Anterior cingulate cortex (tissue), 58 donors: ENCODE measurements at regions not wholly inside any gene's neighbourhood (a gene's known extent, or its start where the extent isn't known, plus 50 kb on each side); places are given as distances from the start of the nearest gene placed in this dataset.
"Not testable (repeated sequence)": the region's sequence is repeated elsewhere in the genome, so short reads cannot be mapped to it uniquely, and the experiment has no call there.

Experiments used
- DNase-seq, 58 donors: peaks; one replicate each; lab custom pipeline; 2025; lab: John Stamatoyannopoulos, UW

DNA sequence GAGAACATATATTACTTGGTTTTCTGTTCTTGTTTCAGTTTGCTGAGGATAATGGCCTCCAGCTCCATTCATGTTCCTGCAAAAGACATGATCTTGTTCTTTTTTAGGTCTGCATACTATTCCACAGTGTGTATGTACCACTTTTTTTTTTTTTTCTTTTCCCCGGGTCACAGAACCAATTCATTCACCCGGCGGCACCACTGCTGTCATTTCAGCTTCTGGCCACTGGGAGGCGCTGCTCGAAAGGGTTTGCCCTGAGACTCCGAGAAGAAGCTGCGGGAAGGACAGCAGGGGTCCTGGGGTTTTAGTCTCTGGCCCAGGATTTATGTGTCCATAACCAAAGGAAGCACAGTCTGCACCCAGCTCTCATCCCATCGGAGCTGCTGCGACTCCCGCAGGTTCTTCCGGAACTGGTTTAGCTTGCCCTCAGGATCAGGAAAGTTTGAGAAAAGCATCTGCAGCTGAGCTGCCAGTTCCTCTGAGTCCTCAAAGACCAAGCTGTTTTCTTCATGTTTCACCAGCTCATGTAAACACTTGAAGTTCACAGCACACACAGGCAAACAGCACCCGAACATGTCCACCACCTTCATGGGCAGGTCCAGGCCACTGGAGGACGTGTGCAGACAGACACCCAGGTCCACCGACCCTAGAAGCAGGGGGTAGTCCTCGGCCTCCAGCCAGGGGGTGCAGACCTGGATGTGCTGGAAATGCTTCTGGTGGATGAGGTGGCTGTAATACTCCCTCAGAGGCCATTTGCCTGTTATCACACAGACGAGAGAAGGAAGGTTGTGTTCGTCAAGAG is 76.3 kb upstream of the KCNAB1 start:
- peak in 8 of 58 donors; percentile 6 to 42 (median 16) for DNase-seq

DNA sequence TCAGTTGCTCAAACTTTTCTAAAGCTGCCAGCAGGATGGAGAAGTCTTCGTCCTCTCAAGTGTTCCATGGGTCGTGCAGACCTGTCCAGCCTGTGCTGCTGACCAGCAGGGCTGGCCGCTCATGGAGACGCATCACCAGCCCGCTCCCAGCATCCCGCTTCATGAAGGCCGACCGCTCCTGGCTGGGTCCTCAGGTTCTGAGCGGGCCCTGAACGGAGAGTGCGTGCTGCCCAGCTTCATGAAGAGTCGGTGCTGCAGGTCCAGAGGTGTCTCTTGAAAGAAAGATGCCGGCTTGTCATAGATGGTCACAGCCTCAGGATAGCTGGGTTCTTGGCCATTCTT is 75.8 kb upstream of the KCNAB1 start:
- DNase-seq, result no peak

DNA sequence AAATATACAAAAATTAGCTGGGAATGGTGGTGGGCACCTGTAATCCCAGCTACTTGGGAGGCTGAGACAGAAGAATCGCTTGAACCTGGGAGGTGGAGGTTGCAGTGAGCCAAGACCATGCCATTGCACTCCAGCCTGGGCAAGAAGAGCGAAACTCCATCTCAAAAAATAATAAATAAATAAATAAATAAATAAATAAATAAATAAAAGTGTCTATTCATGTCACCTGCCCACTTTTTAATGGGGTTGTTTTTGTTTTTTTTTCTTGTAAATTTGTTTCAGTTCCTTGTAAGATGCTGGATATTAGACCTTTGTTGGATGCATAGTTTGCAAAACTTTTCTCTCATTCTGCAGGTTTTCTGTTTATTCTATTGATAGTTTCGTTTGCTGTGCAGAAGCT is 71.9 kb upstream of the KCNAB1 start:
- not testable (repeated sequence) for DNase-seq

DNA sequence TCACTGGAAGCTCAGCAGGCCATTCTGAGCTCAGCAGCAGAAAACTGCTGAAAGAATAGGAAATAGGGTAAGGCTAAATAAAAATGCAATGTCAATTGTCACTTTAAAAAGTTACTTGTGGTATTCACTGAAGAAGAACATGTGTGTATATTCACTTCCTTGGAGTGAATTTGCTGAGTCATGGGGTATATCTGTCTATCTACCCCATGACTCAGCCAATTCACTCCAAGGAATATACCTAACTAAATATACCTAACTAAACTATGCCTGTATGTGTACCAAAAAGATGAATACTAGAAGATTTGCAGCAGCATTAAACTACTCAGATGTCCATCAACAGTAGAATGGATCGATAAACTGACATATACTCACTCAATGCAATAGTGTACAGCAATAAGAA is 69.5 kb upstream of the KCNAB1 start:
- DNase-seq, result no peak

DNA sequence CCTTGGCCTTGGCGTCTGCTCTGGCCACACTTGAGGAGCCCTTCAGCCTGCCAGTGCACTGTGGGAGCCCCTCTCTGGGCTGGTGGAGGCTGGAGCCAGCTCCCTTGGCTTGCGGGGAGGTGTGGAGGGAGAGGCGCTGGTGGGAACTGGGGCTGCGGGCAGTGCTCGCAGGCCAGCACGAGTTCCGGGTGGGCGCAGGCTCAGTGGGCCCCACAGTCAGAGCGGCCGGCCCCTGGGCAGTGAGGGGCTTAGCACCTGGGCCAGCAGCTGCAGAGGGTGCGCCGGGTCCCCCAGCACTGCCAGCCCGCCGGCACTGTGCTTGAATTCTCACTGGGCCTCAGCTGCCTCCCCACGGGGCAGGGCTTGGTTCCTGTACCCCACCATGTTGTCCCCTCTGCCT is 68.7 kb upstream of the KCNAB1 start:
- DNase-seq, result no peak

DNA sequence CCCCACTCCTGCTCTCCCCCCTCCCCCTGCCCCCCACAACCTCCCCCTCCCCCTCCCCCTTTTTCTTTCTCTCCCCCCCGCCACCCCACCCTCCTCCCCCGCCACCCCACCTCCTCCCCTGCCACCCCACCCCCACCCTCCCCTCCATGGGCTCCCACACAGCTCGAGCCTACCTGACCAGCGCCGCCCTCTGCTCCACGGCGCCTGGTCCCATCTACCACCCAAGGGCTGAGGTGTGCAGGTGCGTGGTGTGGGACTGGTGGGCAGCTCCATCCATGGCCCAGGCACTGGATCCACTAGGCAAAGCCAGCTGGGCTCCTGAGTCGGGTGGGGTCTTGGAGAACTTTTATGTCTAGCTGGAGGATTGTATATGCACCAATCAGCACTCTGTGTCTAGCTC is 68.3 kb upstream of the KCNAB1 start:
- no peak for DNase-seq

DNA sequence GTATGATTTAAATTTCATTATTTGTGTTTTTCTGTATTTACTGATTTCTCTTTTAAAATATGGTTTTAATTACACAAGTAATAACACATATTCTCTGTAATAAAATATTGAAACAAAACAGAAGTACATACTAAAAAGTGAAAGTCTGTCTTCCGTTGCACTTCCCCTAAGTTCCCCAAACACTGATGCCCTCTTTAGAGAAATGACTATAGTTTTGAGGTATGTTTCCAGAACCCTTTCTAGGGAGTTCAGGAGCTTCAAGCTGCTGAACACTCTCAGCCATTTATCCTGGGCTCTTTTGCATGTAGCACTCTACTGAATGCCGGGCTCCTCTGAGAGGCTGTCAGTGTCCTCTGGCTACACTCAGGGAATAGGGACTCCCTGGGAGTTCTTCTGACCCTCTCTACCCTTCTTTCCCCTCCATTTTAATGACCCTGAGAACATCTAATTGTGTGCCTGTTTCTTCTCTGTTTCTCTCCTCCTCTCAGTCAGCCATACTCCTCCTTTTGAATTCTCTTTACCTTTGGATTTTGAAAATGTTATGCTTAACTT is 60.4 kb upstream of the KCNAB1 start:
- DNase-seq, result no peak

DNA sequence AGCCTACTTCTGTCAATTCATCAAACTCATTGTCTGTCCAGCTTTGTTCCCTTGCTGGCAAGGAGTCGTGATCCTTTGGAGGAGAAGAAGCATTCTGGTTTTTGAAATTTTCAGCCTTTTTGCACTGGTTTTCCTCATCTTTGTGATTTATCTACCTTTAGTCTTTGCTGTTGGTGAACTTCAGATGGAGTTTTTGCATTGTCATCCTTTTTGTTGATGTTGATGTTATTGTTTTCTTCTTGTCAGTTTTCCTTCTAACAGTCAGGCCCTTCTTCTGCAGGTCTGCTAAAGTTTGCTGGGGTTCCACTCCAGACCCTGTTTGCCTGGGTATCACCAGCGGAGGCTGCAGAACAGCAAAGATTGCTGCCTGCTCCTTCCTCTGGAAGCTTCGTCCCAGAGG is 52.2 kb upstream of the KCNAB1 start:
- not testable (repeated sequence) for DNase-seq

DNA sequence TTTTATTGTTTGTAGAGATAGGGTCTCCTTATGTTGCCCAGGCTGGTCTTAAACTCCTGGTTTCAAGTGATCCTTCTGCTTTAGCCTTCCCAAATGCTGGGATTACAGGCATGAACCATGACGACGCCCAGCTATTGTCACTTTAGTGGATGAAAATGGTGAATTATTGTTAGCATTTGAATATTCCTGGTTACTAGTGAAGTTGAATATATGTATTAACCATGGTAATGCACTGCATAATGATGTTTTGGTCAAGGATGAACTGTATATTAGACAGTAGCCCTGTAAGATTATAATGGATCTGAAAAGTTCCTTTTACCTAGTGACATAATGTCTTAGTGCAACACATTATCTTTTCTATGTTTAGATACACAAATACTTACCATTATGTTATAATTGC is 50.4 kb upstream of the KCNAB1 start:
- DNase-seq, result no peak
